GM19043 (cell line): ENCODE measurements at regions not wholly inside any gene's neighbourhood (a gene's known extent, or its start where the extent isn't known, plus 50 kb on each side); places are given as distances from the start of the nearest gene placed in this dataset.

ENCODE experiments used
- ATAC-seq: cut with Tn5 transposase; IDR thresholded peaks from one replicate; pipeline ENCODE4 v1.9.1; 2021; ENCODE audit warnings: low read depth; ENCODE audit not compliant: unreplicated experiment

GRCh38 chr5:124996023-124996763 is 249.8 kb upstream of the ZNF608 start:
- ATAC-seq = no peak

DNA sequence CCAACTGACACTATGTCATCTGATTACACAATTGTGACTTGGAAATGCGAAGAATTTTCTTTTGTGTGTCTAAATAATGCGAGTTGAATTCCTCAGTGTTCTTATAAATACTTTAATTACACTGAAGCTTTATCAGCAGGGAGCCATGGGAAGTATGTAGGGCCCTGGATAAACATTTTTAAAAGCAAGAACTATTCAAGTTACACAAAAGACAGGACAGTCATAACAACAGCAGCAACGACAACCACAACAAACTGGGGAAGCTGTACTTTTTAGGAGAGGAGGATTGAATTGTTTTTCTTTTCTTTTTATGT is 250.3 kb upstream of the ZNF608 start:
- ATAC-seq = no peak

- no peak for ATAC-seq
These were observed 250.9 kb upstream of the ZNF608 start for GRCh38 chr5:124997186-124997893.

- ATAC-seq = no peak
These were observed 252.1 kb upstream of the ZNF608 start for GRCh38 chr5:124998520-124998919.

- no peak for ATAC-seq
These were observed 256.5 kb upstream of the ZNF608 start for GRCh38 chr5:125002727-125003598.

DNA sequence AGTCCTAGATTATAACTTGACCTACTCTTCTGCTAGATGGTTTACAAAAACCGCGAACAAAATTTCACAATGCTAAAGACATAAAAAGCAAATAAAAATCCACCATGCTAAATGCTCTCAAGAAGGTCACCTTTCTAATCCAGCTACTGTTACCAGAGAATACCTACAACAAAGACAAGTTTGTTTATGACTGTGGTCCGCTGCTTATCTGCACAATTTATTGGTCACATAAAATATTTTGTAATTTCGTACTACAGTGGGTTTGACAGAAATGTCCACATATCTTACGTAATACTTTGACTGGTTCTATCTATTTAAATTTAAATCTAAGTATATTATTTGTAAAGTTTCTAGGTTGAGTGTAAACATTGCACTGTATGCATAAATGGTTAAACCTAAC is 257.6 kb upstream of the ZNF608 start:
- ATAC-seq = no peak

- peak; percentile 44 for ATAC-seq
These were observed 258.8 kb upstream of the ZNF608 start for GRCh38 chr5:125005266-125005665.

DNA sequence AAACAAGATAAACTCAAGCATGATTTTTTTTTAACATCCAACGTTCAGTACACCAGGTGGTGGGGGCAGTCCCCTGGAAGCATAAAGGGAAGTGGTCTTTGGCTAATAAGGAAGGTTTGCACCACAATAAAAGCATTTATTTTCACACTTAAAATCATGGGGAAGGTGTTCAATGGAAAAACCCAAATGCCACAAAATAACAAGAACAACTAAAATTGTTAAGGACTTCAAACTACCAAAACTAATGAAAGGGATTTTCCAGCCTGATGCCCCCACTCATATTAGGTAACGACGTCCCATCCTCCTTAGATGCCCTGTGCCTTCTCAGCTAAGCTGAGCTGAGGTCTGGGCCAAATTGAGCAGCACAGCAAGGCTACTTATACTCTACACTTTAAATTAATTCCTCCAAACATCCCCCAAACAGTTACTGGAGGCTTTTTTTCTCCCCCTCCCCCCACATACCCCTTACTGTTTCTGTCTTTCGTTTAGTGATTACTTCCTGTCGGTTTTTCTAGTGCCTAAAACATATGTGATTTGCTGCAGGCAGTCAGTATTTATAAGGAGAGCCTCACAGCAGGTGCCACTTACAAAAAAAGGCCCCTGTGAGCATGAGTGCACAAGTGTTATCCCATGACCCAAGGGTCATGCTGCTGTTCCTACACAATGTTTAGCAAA is 259.7 kb upstream of the ZNF608 start:
- ATAC-seq = peak; percentile 65

DNA sequence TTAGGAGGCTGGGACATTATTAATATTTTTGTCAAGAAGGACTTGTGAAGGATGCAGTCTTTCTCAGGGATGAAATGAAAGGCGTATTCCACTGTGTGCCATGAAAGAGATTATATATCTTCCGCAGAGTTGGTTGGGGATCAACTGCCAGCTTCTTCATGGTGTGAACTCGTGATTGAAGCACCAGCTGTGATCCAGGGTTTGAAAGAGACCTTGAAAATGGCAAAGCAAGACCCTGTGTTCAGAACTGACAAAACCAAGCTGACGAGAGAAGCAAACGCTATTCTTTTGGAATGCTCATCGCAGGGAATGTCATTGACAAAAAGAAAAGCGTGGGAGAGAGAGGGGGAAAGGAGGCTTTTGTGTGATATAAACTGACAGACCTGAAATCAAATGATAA is 263.9 kb upstream of the ZNF608 start:
- no peak for ATAC-seq

DNA sequence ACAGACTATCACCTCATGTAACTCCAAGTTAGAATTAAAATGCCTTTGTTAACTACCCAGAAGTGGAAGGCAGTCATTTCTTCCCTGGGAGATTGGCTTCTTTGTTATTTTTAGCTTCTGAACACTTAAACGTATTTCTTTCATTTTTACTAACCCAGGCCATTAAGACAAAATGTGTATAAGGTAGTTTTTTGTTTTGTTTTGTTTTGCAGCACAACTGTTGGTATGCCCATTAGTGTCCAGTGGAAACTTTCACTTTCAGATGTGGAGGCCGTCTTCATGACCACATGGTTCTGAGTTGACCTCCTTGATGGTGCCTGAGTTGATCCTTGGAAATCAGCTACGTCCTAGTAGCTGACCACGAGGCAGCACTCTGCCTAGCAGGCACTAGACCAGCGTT is 264.6 kb upstream of the ZNF608 start:
- peak; percentile 30 for ATAC-seq

- ATAC-seq = no peak
These were observed 265.0 kb upstream of the ZNF608 start for GRCh38 chr5:125011419-125011818.

GRCh38 chr5:125011947-125012346 is 265.5 kb upstream of the ZNF608 start:
- no peak for ATAC-seq

- ATAC-seq = no peak
These were observed 266.4 kb upstream of the ZNF608 start for GRCh38 chr5:125012727-125013451.

DNA sequence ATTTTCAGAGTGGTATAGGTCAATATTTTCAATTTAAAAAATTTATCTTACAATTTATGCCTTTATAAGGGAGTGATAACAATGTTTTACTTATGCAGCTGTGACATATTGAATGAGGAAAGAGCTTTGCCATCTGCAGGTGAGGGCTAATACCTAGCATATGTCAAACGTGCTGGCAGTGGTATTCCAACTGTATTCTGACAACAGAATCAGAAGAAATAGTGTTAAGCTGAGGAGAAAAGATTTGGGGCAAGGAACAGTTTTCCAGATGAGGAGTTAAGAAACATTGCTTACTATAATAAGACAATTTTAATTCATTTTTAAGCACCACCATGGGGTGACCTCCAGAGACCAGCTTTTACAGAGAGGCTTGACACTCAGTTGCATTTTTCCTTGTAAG is 267.8 kb upstream of the ZNF608 start:
- no peak for ATAC-seq

- no peak for ATAC-seq
These were observed 271.4 kb upstream of the ZNF608 start for GRCh38 chr5:125017796-125018195.

GRCh38 chr5:125023673-125024072 is 277.2 kb upstream of the ZNF608 start:
- no peak for ATAC-seq

DNA sequence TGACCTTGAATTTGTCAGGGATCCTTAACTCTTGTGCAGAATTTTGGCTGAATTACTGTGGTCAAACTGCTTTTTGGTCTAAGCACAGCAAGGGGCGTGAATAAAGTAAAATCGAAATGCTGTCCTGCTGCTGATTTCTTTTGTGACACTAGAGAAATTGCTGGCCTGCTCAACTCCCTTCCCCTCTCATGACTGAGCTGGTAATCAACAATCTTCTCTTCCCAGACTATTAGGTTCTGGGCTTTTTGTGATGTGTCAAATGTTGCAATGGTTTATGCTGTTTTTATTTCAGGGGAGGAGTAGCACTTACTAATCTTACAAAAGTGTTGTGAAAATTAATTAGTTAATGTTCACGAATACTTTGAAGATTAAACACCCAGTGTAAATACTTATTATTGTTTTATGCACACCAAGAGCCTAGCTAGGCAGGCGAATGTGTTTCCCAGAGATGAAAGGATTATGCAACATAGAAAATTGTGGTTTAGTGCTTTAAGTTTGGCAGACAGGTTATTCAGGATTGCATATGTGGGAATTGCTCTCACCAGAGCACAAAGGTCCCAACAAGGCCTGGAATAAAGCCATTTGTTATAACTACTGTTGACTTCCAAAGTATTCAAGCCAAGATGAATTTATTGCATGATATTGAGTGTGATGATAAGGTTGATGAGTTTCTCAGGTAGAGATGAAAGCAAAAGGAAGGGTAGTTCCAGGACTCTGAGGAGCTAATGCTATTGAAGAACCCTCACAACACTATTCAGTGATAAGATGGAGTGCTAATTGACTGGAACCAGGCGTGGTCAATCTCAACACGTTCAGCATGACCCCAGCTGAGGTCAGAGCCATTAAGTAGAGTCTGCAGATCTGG is 280.7 kb upstream of the ZNF608 start:
- ATAC-seq = no peak

- ATAC-seq = no peak
These were observed 285.8 kb upstream of the ZNF608 start for GRCh38 chr5:125032286-125032685.

- no peak for ATAC-seq
These were observed 287.2 kb upstream of the ZNF608 start for GRCh38 chr5:125033602-125034001.
